ENCODE measurements at regions not wholly inside any gene's neighbourhood (a gene's known extent, or its start where the extent isn't known, plus 50 kb on each side); places are given as distances from the start of the nearest gene placed in this dataset.

- Histone ChIP-seq H3K27ac (ENCODE audit: low read depth in 1 of 2, low read length in 1 of 2) (no peak overlapping the region), H3K36me3 (ENCODE audit: control insufficient read depth in 2 of 2, insufficient read depth in 2 of 2, low read length in 1 of 2) (no peaks in the 10 kb centered on the region), H3K4me1 (ENCODE audit: control insufficient read depth in 2 of 2, insufficient read depth in 2 of 2, low read length in 2 of 2) (peaks cover 2 to 3% of the 10 kb centered on the region in 2 donors), H3K4me3 (ENCODE audit: low read length in 2 of 2) (no peak overlapping the region), H3K9me3 (ENCODE audit: control insufficient read depth in 2 of 2, insufficient read depth in 1 of 2, low read length in 1 of 2) (no peaks in the 10 kb centered on the region), H3K27me3 (ENCODE audit: control insufficient read depth in 2 of 2, insufficient read depth in 1 of 2, low read length in 1 of 2) (no peaks in the 10 kb centered on the region)
- no peak for DNase-seq (ENCODE audit: low read depth in 6 of 9, low spot score in 9 of 9)
- 92% methylated on average over 5 of the region's 5 CpGs for WGBS
Observed at GRCh38 chr1:14367451-14367850, 231.0 kb upstream of the KAZN start.

- Histone ChIP-seq H3K4me3 (ENCODE audit: low read length in 2 of 2) (no peak overlapping the region), H3K36me3 (ENCODE audit: control insufficient read depth in 2 of 2, insufficient read depth in 2 of 2, low read length in 1 of 2) (no peaks in the 10 kb centered on the region), H3K9me3 (ENCODE audit: control insufficient read depth in 2 of 2, insufficient read depth in 1 of 2, low read length in 1 of 2) (no peaks in the 10 kb centered on the region), H3K27ac (ENCODE audit: low read depth in 1 of 2, low read length in 1 of 2) (no peak overlapping the region), H3K27me3 (ENCODE audit: control insufficient read depth in 2 of 2, insufficient read depth in 1 of 2, low read length in 1 of 2) (no peaks in the 10 kb centered on the region), H3K4me1 (ENCODE audit: control insufficient read depth in 2 of 2, insufficient read depth in 2 of 2, low read length in 2 of 2) (peaks cover 2 to 3% of the 10 kb centered on the region in 2 donors)
- 28% methylated on average over 5 of the region's 5 CpGs for WGBS
- DNase-seq (ENCODE audit: low read depth in 6 of 9, low spot score in 9 of 9) = no peak
Observed at GRCh38 chr1:14369526-14370213, 228.8 kb upstream of the KAZN start.

- WGBS = 84% methylated on average over 6 of the region's 6 CpGs
- peaks cover 2 to 3% of the 10 kb centered on the region in 2 donors for H3K4me1 ChIP-seq (ENCODE audit: control insufficient read depth in 2 of 2, insufficient read depth in 2 of 2, low read length in 2 of 2)
- H3K27me3 ChIP-seq (ENCODE audit: control insufficient read depth in 2 of 2, insufficient read depth in 1 of 2, low read length in 1 of 2) = no peaks in the 10 kb centered on the region
- no peak for DNase-seq (ENCODE audit: low read depth in 6 of 9, low spot score in 9 of 9)
- H3K9me3 ChIP-seq (ENCODE audit: control insufficient read depth in 2 of 2, insufficient read depth in 1 of 2, low read length in 1 of 2) = no peaks in the 10 kb centered on the region
- no peaks in the 10 kb centered on the region for H3K36me3 ChIP-seq (ENCODE audit: control insufficient read depth in 2 of 2, insufficient read depth in 2 of 2, low read length in 1 of 2)
- no peak overlapping the region for H3K27ac ChIP-seq (ENCODE audit: low read depth in 1 of 2, low read length in 1 of 2)
- no peak overlapping the region for H3K4me3 ChIP-seq (ENCODE audit: low read length in 2 of 2)
Observed at GRCh38 chr1:14371771-14372497, 226.6 kb upstream of the KAZN start.

- Histone ChIP-seq H3K9me3 (ENCODE audit: control insufficient read depth in 2 of 2, insufficient read depth in 1 of 2, low read length in 1 of 2) (no peaks in the 10 kb centered on the region), H3K4me3 (ENCODE audit: low read length in 2 of 2) (no peak overlapping the region), H3K36me3 (ENCODE audit: control insufficient read depth in 2 of 2, insufficient read depth in 2 of 2, low read length in 1 of 2) (no peaks in the 10 kb centered on the region), H3K4me1 (ENCODE audit: control insufficient read depth in 2 of 2, insufficient read depth in 2 of 2, low read length in 2 of 2) (peaks cover 2 to 3% of the 10 kb centered on the region in 2 donors), H3K27ac (ENCODE audit: low read depth in 1 of 2, low read length in 1 of 2) (no peak overlapping the region), H3K27me3 (ENCODE audit: control insufficient read depth in 2 of 2, insufficient read depth in 1 of 2, low read length in 1 of 2) (no peaks in the 10 kb centered on the region)
- DNase-seq (ENCODE audit: low read depth in 6 of 9, low spot score in 9 of 9) = no peak
- 92% methylated on average over 5 of the region's 5 CpGs for WGBS
Observed at GRCh38 chr1:14372526-14372925, 226.0 kb upstream of the KAZN start.

GRCh38 chr1:14373081-14373758 lies 225.3 kb upstream of the KAZN start:
- no peak for DNase-seq (ENCODE audit: low read depth in 6 of 9, low spot score in 9 of 9)
- Histone ChIP-seq H3K9me3 (ENCODE audit: control insufficient read depth in 2 of 2, insufficient read depth in 1 of 2, low read length in 1 of 2) (no peaks in the 10 kb centered on the region), H3K27me3 (ENCODE audit: control insufficient read depth in 2 of 2, insufficient read depth in 1 of 2, low read length in 1 of 2) (no peaks in the 10 kb centered on the region), H3K27ac (ENCODE audit: low read depth in 1 of 2, low read length in 1 of 2) (no peak overlapping the region), H3K4me1 (ENCODE audit: control insufficient read depth in 2 of 2, insufficient read depth in 2 of 2, low read length in 2 of 2) (peaks cover 2 to 3% of the 10 kb centered on the region in 2 donors), H3K4me3 (ENCODE audit: low read length in 2 of 2) (no peak overlapping the region), H3K36me3 (ENCODE audit: control insufficient read depth in 2 of 2, insufficient read depth in 2 of 2, low read length in 1 of 2) (no peaks in the 10 kb centered on the region)
- WGBS = 88% methylated on average over 2 of the region's 2 CpGs

GRCh38 chr1:14375226-14375625 lies 223.3 kb upstream of the KAZN start:
- H3K4me3 ChIP-seq (ENCODE audit: low read length in 2 of 2) = no peak overlapping the region
- H3K4me1 ChIP-seq (ENCODE audit: control insufficient read depth in 2 of 2, insufficient read depth in 2 of 2, low read length in 2 of 2) = no peaks in the 10 kb centered on the region
- no peaks in the 10 kb centered on the region for H3K9me3 ChIP-seq (ENCODE audit: control insufficient read depth in 2 of 2, insufficient read depth in 1 of 2, low read length in 1 of 2)
- H3K27me3 ChIP-seq (ENCODE audit: control insufficient read depth in 2 of 2, insufficient read depth in 1 of 2, low read length in 1 of 2) = no peaks in the 10 kb centered on the region
- H3K27ac ChIP-seq (ENCODE audit: low read depth in 1 of 2, low read length in 1 of 2) = no peak overlapping the region
- no peaks in the 10 kb centered on the region for H3K36me3 ChIP-seq (ENCODE audit: control insufficient read depth in 2 of 2, insufficient read depth in 2 of 2, low read length in 1 of 2)
- 95% methylated on average over 5 of the region's 5 CpGs for WGBS
- no peak for DNase-seq (ENCODE audit: low read depth in 6 of 9, low spot score in 9 of 9)

GRCh38 chr1:14377386-14377785 lies 221.1 kb upstream of the KAZN start:
- WGBS = 91% methylated on average over 5 of the region's 5 CpGs
- Histone ChIP-seq H3K9me3 (ENCODE audit: control insufficient read depth in 2 of 2, insufficient read depth in 1 of 2, low read length in 1 of 2) (no peaks in the 10 kb centered on the region), H3K4me1 (ENCODE audit: control insufficient read depth in 2 of 2, insufficient read depth in 2 of 2, low read length in 2 of 2) (no peaks in the 10 kb centered on the region), H3K4me3 (ENCODE audit: low read length in 2 of 2) (no peak overlapping the region), H3K36me3 (ENCODE audit: control insufficient read depth in 2 of 2, insufficient read depth in 2 of 2, low read length in 1 of 2) (no peaks in the 10 kb centered on the region), H3K27ac (ENCODE audit: low read depth in 1 of 2, low read length in 1 of 2) (no peak overlapping the region), H3K27me3 (ENCODE audit: control insufficient read depth in 2 of 2, insufficient read depth in 1 of 2, low read length in 1 of 2) (no peaks in the 10 kb centered on the region)
- DNase-seq (ENCODE audit: low read depth in 6 of 9, low spot score in 9 of 9) = no peak

- H3K27ac ChIP-seq (ENCODE audit: low read depth in 1 of 2, low read length in 1 of 2) = no peak overlapping the region
- no peaks in the 10 kb centered on the region for H3K27me3 ChIP-seq (ENCODE audit: control insufficient read depth in 2 of 2, insufficient read depth in 1 of 2, low read length in 1 of 2)
- H3K36me3 ChIP-seq (ENCODE audit: control insufficient read depth in 2 of 2, insufficient read depth in 2 of 2, low read length in 1 of 2) = no peaks in the 10 kb centered on the region
- H3K9me3 ChIP-seq (ENCODE audit: control insufficient read depth in 2 of 2, insufficient read depth in 1 of 2, low read length in 1 of 2) = no peaks in the 10 kb centered on the region
- no peak for DNase-seq (ENCODE audit: low read depth in 6 of 9, low spot score in 9 of 9)
- no peaks in the 10 kb centered on the region for H3K4me1 ChIP-seq (ENCODE audit: control insufficient read depth in 2 of 2, insufficient read depth in 2 of 2, low read length in 2 of 2)
- no peak overlapping the region for H3K4me3 ChIP-seq (ENCODE audit: low read length in 2 of 2)
- WGBS = 90% methylated on average over 1 of the region's 1 CpG
Observed at GRCh38 chr1:14380408-14380807, 218.1 kb upstream of the KAZN start.

- H3K27ac ChIP-seq (ENCODE audit: low read depth in 1 of 2, low read length in 1 of 2) = no peak overlapping the region
- H3K36me3 ChIP-seq (ENCODE audit: control insufficient read depth in 2 of 2, insufficient read depth in 2 of 2, low read length in 1 of 2) = no peaks in the 10 kb centered on the region
- H3K9me3 ChIP-seq (ENCODE audit: control insufficient read depth in 2 of 2, insufficient read depth in 1 of 2, low read length in 1 of 2) = no peaks in the 10 kb centered on the region
- 13% methylated on average over 1 of the region's 1 CpG for WGBS
- H3K27me3 ChIP-seq (ENCODE audit: control insufficient read depth in 2 of 2, insufficient read depth in 1 of 2, low read length in 1 of 2) = no peaks in the 10 kb centered on the region
- H3K4me3 ChIP-seq (ENCODE audit: low read length in 2 of 2) = no peak overlapping the region
- no peaks in the 10 kb centered on the region for H3K4me1 ChIP-seq (ENCODE audit: control insufficient read depth in 2 of 2, insufficient read depth in 2 of 2, low read length in 2 of 2)
- DNase-seq (ENCODE audit: low read depth in 6 of 9, low spot score in 9 of 9) = no peak
Observed at GRCh38 chr1:14390816-14391215, 207.7 kb upstream of the KAZN start.
